DMS79 (cell line): ENCODE measurements at regions not wholly inside any gene's neighbourhood (a gene's known extent, or its start where the extent isn't known, plus 50 kb on each side); places are given as distances from the start of the nearest gene placed in this dataset.
A peak's percentile ranks its signal among the peaks of the same experiment; 100 is the strongest.
"Not testable (repeated sequence)": the region's sequence is repeated elsewhere in the genome, so short reads cannot be mapped to it uniquely, and the experiment has no call there.

ENCODE experiments used
- DNase-seq: peaks from one replicate; lab custom pipeline; 2025; lab: John Stamatoyannopoulos, UW

- DNase-seq: no peak
These were observed 1227.1 kb upstream of the CELF4 start for GRCh38 chr18:38792731-38793130.

GRCh38 chr18:38790786-38791185 is 1225.2 kb upstream of the CELF4 start:
- no peak for DNase-seq

DNA sequence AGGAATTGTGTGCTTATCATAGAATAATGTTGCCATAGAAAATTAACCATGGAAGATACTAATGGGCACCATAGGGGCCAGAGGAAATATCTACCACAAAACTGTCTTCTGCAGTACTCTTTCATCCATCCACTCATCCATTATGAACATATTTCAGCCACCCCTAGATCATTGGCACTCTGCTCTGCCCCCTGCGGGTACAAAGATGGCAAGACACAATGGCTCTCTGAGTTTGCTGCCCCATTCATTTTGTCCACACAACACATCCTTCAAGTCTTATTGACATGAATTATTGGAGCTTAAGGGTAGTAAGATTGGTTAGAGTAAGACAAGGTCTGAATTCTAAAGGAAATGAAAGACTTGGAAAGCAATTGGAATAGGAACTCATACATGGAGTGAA is 1224.7 kb upstream of the CELF4 start:
- no peak for DNase-seq

- no peak for DNase-seq
These were observed 1223.5 kb upstream of the CELF4 start for GRCh38 chr18:38789141-38789540.

DNA sequence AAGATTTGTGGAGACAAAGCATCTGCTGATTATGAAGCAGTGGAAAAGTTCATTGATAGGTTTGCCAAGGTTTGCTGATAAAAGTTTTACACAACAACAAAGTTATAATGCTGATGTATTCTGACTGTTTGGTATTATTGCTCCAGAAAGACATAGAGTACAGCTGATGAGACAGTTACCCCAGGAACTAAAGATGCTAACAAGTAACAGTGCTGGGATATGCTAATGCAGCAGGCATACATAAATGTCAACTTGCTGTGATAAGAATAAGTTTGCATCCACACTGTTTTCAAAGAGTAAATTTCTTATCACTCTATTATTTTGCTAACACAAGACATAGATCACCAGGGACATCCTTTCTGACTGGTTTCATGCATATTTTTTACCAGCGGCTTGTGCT is 1221.3 kb upstream of the CELF4 start:
- DNase-seq: no peak

DNA sequence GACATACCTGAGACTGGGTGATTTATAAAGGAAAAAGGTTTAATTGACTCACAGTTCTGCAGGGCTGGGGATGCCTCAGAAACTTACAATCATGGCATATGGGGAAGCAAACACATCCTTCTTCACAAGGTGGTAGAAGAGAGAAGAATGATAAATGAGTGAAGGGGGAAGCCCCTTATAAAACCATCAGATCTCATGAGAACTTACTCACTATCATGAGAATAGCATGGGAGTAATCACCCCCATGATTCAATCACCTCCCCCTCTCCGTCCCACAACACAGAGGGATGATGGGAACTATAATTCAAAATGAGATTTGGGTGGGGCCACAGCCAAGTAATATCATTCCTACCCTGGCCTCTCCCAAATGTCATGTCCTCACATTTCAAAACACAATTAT is 1206.0 kb upstream of the CELF4 start:
- DNase-seq: not testable (repeated sequence)

- DNase-seq: no peak
These were observed 1202.9 kb upstream of the CELF4 start for GRCh38 chr18:38768504-38768903.

DNA sequence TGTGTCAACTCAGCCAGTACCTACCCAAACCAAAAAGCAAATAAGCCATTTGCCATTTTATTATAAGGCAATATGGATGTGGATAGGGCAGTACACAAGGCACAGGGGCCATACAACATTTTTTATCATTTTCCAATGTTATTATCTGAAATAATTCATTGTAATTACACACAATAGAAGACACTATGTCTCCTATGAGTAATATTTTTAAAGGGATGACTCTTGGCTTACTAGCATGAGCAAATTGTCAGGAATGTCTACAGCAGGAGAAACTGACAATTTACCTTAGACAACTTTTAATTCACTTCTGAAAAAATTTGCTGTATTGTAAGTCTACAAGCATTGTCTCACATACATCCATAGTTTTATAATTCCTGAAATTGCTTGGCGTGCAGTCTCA is 1193.9 kb upstream of the CELF4 start:
- DNase-seq: no peak

GRCh38 chr18:38756436-38756835 is 1190.8 kb upstream of the CELF4 start:
- DNase-seq: no peak

- no peak for DNase-seq
These were observed 1186.8 kb upstream of the CELF4 start for GRCh38 chr18:38752430-38752829.

GRCh38 chr18:38751898-38752297 is 1186.3 kb upstream of the CELF4 start:
- DNase-seq: no peak

GRCh38 chr18:38751211-38751610 is 1185.6 kb upstream of the CELF4 start:
- DNase-seq: no peak

DNA sequence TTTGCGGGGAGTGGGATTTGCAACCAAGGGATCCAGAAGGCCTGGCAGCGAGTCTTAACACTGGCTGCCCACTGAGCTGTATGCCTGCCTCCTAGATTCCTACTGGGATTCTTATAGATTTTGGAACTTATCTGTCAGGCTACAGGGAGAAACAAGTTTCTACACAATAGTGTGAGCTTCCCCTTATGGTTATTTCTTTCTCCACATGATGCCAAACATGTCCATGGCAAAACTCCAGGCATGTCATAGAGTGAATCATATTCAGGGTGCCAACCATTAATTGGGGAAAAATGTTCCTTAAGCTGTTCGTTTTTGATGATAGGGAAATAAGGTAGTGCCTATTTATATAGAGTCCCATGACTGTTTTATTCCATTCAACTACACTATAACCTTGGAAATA is 1185.2 kb upstream of the CELF4 start:
- no peak for DNase-seq

DNA sequence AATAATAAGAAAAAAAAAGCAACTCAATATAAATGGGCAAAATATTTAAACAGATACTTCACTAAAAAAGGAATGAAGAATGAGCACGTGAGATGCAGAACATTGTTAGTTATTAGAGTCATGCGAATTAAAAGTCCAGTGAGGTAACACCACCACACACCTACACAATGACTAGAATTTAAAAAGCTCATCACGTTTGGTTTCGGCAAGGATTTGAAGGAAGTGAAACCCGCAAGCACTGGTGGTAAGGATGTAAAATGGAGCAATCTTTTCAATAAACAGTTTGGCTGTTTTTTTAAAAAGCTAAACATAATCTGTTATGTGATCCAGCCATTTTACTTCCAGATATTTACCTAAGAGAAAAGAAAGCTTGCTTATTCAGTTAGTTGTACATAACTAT is 1181.6 kb upstream of the CELF4 start:
- no peak for DNase-seq

DNA sequence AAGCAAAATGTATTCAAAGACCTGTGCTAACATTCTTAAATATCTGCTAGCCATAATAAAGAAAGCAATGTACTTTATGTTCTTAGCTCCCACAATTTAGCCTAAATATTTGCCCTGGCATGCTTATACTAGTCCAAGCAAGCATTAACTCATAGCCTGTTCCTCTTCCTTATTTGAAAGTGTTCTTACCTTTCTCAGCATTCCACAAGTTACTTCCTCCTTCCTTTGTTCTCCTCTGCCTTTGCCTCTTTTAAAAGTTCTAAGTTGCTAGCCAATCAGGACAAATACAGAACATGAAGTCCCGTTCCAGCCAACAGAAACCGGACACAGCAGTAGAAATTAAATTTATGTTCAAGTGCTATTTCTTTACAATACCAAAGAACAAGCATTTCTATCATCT is 1154.6 kb upstream of the CELF4 start:
- DNase-seq: not testable (repeated sequence)

GRCh38 chr18:38718365-38718901 is 1152.8 kb upstream of the CELF4 start:
- no peak for DNase-seq

- DNase-seq: no peak
These were observed 1143.5 kb upstream of the CELF4 start for GRCh38 chr18:38709122-38709521.

DNA sequence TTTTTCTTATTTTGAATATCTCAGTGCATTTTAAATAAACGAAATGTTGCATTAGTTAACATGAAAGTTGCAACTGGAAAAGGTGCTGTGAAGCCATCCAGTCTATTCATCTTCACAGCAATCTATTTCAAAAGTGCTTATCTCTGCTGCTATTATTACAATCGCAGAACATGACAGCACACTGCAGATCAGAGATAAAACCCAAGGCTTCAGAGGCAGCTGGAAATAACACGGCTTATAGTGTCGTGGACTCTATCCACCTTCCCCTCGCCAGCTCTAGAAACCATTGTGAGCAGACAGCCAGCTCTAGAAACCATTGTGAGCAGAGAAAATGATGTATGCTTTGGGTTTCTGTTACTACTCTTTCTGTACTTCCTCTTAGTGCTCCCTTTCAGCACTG is 1140.8 kb upstream of the CELF4 start:
- DNase-seq: no peak

GRCh38 chr18:38698088-38698487 is 1132.5 kb upstream of the CELF4 start:
- DNase-seq: no peak

DNA sequence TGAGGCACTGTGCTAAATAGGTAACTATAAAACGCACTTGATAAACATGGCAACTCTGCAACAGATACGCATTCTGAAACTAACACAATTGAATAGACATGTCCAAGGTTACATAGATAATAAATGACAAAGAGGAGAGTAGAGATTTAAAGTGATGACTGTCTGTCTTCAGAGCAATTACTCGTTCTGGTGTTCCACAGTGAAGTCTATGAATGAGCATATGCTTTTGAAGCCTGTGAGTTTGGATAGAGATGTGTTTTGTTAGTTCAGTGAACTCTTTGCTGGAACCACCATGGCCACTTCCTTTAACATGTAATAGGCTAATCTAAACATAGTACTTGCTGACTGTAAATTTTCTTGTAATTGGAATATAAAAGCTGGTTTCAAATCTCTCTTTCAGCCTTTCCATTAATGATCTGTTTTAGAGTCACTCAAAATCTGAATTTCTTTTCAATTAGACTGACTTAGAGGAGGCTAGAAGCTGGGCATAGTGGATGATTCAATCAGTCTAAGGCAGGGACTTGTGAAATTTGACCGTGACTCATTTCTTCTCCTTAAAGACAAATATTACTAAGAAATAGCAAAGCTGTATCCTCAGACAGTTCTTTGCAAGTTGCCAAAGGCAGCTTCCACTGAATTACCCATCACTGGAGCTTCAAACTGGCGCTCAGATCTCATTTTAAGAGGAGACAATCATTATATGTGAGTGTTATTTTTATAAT is 1130.1 kb upstream of the CELF4 start:
- DNase-seq: no peak

DNA sequence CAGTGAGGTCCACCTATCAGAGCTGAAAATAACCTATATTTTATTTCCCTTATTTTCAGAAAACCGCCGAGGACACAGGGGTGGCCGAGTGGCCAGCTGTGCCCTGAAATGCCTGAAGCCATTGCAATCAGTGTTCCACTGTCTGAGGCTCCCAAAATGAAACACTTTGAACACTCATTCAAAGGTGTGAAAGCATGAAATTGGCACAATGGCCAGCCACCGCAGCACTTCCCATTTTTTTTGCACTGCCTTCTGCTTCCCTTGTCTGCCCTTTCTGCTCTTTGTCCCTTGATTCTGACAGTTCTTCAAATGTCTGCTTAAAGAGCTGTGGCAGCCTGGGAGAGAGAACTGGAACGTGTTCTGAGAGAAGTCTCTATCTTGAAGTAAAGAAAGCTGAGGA is 1127.5 kb upstream of the CELF4 start:
- no peak for DNase-seq

- DNase-seq: no peak
These were observed 1125.0 kb upstream of the CELF4 start for GRCh38 chr18:38690626-38691025.

- peak; percentile 9 for DNase-seq
These were observed 1122.8 kb upstream of the CELF4 start for GRCh38 chr18:38688416-38688815.

- DNase-seq: no peak
These were observed 1104.9 kb upstream of the CELF4 start for GRCh38 chr18:38670486-38670885.
